WTC11 (cell line): ENCODE measurements at regions not wholly inside any gene's neighbourhood (a gene's known extent, or its start where the extent isn't known, plus 50 kb on each side); places are given as distances from the start of the nearest gene placed in this dataset.

Experiments used
- ETV6 ChIP-seq: sonication (generic); formaldehyde crosslinking; IDR thresholded peaks from 2 replicates; pipeline ENCODE4 v1.8.1; 2022; ENCODE audit warnings: mild to moderate bottlenecking, missing genetic modification reagents
- FOXJ3 ChIP-seq: sonication (generic); formaldehyde crosslinking; IDR thresholded peaks from 2 replicates; pipeline ENCODE4 v1.9.0; 2021; ENCODE audit warnings: missing genetic modification reagents, mild to moderate bottlenecking, borderline replicate concordance
- TF ChIP-seq, protein P1 (sequence below): sonication (generic); formaldehyde crosslinking; IDR thresholded peaks from 2 replicates; pipeline ENCODE4 v1.8.0; 2022; ENCODE audit warnings: mild to moderate bottlenecking, missing genetic modification reagents

DNA sequence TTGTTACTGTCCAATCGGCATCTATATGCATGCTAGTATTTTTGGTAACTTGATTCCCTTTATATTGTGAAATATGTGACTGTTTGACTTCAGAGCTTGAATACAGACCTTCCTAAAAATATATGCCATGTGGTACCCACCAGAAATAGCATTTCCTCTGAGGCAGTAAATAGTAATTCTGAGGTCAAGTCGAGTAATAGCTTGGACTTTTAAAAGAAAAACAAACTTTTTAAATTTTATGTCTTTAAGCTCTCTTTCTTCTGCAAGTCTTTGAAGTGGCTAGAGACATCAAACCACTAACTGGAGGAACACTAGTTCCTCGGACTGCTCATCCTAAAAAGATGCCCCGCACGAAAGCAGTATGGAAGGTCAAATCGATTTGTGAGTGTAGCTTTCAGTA, 396.8 kb upstream of the SLC14A2 start:
- no peak for TF ChIP-seq FOXJ3 (CRISPR knock-in tag)
- TF ChIP-seq, protein P1, sequence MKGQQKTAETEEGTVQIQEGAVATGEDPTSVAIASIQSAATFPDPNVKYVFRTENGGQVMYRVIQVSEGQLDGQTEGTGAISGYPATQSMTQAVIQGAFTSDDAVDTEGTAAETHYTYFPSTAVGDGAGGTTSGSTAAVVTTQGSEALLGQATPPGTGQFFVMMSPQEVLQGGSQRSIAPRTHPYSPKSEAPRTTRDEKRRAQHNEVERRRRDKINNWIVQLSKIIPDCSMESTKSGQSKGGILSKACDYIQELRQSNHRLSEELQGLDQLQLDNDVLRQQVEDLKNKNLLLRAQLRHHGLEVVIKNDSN (CRISPR knock-in tag) = no peak
- no peak for TF ChIP-seq ETV6 (CRISPR knock-in tag)
